ENCODE measurements at regions not wholly inside any gene's neighbourhood (a gene's known extent, or its start where the extent isn't known, plus 50 kb on each side); places are given as distances from the start of the nearest gene placed in this dataset.

DNA sequence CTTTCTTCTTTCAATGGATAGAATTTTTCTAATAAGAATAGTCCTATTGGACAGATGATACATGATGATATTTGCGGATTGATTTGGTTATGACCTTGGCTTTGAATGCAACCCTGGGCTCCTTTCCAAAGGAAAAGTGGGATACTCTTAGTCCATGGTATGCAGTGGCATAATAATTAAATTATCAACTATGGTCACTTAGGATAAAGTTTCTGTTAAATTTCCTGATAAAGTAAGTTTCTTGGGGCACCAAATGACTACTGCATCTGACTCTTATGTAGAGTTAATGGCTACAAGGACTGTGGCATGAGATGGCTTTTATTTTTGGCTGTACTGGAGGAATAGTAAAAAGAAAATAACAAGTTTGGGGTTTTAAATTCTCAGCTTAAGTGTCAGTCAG, 126.7 kb downstream of the QPCT start:
- DNase-seq (ENCODE audit: low read depth in 1 of 2, low spot score in 1 of 2), result no peak

DNA sequence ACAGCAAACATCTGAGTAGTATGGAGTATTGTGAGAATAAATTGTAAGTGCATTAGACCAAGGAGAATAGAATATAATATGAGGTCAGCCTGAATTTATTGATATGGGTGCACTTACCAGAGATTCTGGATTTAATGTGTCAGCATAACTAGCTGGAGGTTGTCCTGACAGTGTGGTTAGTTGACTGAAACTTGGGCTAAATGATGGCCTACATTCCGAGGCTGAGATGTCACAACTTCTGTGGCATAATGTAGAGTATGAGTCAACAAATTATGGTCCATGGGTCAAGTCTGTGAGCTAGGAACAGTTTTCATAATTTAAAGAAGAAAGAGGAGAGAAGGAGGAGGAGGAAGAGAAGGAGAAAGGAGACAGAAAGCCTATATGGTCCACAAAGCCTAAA, 127.6 kb downstream of the QPCT start:
- no peak for DNase-seq (ENCODE audit: low read depth in 1 of 2, low spot score in 1 of 2)

DNA sequence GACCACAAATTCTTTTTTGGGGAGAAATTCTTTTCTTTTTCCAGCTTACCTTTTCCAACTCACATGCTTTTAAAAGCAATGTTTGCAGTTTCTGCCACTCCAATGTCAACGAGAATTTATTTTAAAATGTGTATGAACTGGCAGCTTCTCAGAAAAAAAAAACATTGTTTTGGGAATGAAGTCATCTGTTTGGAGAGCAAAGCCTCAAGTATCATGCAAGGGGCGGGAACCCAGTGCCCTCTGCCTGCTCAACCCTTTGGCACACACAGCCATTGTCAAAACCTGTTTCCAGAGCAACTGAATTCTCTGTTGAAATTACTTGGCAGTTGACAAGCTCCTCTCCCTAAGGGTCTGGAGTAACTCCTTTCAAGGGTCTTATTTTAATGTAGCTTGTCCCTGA, 128.5 kb downstream of the QPCT start:
- no peak for DNase-seq (ENCODE audit: low read depth in 1 of 2, low spot score in 1 of 2)

DNA sequence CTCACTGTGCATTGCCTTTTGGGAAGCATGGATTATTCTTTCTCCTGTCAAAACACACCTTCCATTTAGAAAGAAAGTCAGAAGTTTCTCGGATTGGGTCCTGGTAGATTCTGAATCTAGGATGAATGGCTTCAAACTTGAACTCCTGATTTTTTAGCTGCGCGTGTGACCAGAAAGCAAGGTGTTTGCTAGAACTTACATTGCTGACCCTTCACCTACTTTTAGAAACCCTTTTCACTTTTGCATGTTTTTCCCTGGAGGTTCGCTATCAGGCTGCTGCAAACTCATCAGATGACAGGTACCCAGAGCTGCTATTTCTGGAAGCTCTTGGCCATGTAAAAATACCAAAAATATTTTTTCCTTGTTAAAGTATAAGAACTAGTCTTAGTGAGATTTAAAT, 132.0 kb downstream of the QPCT start:
- no peak for DNase-seq (ENCODE audit: low read depth in 1 of 2, low spot score in 1 of 2)

DNA sequence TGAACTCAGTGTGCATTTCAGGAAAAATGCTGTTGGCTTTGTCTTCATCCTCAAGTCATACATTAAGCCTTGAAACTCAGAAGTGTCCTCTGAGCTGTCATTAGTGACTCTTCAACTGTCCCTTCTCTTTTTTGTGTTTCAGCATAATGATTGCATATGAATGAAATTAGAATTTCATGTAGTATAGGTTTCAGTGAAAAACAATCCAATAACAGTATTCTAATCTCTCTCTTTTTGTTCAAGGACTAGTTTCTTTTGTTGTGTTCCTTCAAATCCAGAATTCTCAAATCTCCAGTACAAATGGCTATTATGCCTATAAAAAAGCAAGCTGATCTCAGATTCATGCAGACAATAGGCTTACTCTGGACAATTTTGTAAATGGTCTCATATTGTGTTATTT, 133.5 kb downstream of the QPCT start:
- DNase-seq (ENCODE audit: low read depth in 1 of 2, low spot score in 1 of 2), result no peak

DNA sequence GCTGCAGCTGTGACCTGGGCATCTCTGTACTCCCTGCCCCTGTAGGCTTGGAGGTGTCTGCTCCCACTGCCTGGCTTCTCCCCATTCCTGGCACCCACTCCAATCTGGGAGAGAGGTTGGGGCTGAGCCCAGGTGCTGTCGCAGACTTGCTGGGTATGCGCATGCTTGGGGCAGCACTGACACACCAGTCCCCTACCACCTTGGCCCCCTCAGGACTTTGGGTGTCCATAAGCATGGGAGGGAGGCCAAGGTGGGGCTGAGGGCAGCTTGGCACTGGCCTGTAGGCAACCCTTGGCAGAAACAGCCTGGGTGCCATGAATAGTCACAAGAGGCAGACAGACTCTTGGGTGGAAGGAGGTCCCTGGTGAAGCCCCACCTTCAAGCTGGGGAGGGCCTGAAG, 136.8 kb downstream of the QPCT start:
- DNase-seq (ENCODE audit: low read depth in 1 of 2, low spot score in 1 of 2), result no peak

DNA sequence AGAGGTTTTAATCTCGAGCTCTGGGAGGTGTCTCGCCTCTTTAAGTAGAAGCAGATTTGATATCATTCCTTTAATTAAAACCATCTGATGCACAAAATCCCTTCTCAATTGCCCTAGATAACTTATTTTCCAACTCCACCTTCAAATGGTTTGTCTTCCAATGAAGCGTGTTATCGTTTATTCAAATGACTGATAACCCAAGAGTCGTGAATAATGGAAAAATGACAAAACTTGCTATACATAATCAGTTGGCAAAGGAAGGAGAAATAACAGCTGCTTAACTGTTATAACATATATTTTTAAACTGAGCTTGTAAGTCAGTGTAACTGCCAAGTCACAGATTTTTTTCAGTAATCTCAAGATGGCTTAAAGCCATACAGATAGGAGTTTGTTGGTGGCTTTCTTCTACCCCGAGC, 144.6 kb downstream of the QPCT start:
- DNase-seq (ENCODE audit: low read depth in 1 of 2, low spot score in 1 of 2), result no peak

DNA sequence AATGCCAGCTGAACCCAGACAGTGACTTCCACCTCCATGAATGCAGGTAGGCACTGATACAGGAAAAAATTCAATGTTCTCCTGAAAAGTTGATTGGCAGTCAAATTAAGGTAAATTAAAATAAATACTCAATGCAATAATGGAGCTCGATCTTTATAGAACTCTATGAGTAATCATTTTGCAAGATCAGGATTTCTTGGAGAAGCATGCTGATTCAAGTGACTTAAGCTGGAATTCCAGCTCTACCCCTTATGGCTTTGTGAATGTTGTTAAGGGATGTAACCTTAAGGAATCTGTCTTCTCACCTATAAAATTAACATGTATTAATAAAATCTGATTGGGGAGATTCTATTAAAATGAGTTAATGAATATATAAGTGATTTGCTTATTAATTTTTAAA, 145.1 kb downstream of the QPCT start:
- no peak for DNase-seq (ENCODE audit: low read depth in 1 of 2, low spot score in 1 of 2)

DNA sequence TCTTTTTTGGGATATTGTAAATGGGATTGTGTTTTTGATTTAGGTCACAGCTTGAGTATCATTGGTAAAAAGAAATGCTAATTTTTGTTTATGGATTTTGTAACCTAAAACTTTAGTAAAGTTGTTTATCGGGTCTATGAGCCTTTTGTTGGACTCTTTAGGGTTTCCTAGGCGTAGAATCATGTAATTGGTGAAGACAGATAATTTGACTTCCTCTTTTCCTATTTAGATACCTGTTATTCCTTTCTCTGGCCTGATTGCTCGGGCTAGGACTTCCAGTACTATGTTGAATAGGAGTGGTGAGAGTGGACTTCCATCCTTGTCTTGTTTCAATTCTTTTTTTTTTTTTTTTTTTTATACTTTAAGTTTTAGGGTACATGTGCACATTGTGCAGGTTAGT, 149.0 kb downstream of the QPCT start:
- DNase-seq (ENCODE audit: low read depth in 1 of 2, low spot score in 1 of 2), result no peak

DNA sequence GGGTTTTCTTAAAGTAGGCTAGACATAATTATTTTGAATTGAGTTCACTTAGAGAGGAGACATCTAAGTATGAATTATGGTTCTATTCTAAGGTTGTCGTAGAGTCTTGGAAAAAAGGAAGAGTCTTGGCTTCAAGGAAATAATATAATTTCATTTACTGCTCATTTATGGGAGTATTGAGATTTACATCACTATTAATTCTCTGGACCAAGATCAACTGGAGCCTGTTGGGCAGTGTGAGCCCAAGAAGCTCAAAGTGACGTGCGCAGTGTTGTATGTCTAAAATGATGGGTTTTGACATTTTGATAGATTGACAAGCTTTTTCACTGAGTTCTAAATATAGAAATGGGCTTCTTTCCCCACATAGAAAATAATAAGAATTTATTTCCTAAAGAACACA, 154.7 kb downstream of the QPCT start:
- no peak for DNase-seq (ENCODE audit: low read depth in 1 of 2, low spot score in 1 of 2)

DNA sequence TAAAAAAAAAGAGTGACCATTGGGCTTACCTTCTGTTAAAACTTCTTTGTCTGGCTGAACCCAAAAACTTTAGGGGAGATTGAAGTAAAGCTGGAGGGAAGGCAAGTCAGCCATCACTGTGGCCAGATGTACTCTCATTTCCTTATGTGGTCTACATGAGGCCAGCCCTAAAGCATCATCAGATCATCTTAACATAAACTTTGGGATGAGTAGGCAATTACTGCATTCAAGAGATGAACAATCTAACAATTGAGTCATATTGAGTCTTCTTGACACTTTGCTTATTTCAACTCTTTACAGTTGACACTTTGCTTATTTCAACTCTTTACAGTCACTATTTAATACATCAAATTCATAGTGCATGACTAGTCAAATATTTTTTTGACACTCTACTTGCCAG, 155.6 kb downstream of the QPCT start:
- no peak for DNase-seq (ENCODE audit: low read depth in 1 of 2, low spot score in 1 of 2)

DNA sequence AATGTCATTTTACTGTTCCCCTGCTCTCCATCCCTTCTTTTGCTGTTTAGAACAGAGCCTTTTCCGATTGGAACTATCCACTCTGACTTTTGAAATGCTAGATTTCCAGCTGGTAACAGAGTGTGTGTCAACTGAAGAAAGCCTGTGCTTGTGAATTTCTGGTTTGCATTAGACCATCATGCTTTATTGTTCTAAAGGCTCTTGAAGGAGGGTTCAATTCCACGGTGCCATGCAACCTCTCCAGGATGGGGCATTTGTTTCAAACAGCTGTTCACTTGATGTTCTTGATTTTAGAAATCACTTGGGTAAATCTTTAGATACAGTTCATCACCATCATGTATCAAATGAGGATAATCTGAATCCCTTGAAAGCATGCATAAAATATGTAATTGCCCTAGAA, 156.7 kb downstream of the QPCT start:
- no peak for DNase-seq (ENCODE audit: low read depth in 1 of 2, low spot score in 1 of 2)

DNA sequence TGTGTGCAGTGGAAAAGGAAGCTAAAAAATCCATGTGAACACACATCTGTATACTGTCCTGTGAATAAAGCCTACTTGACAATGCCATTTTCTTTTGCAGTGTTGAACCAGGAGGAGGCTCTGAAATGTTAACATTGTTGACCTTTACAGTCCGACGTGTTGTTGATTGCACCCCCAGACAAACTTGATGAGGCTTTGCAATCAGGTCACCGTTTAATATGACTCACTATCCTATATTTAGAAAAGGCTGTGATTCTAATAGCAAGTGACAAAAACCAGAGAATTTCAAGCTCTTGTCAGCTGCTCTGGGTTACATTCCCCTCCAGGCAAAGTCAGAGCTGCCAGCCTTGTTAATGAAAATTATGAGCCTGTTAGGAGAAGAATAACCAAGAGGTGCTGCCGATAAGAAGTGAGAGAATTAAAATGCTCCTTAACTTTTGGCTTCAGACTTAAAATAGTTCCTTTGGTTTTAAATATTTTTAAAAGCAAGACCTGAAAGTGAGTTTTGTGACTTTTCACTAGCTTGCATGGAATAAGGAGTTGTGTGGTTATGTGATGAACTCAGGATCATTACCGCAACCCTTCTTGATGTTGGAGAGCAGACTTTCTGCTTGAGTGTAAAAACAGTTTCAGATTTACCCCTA, 162.1 kb downstream of the QPCT start:
- DNase-seq (ENCODE audit: low read depth in 1 of 2, low spot score in 1 of 2), result no peak

DNA sequence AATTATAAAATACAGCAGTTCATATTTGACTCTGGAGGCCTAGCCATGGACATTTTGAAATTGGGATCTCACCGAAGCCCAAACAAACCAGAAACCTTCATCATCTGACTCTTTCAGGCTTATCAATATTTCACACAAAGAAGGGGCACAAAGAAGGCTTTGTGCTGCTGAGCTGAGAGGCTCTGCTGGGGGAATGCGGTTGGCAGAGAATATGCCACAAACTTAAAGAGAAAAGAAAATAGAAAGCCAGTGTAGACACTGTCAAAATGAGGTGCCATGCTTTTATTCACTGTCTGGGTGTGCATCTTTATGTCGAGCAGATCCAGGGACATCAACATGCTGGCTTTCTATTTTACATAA, 162.6 kb downstream of the QPCT start:
- DNase-seq (ENCODE audit: low read depth in 1 of 2, low spot score in 1 of 2), result no peak

DNA sequence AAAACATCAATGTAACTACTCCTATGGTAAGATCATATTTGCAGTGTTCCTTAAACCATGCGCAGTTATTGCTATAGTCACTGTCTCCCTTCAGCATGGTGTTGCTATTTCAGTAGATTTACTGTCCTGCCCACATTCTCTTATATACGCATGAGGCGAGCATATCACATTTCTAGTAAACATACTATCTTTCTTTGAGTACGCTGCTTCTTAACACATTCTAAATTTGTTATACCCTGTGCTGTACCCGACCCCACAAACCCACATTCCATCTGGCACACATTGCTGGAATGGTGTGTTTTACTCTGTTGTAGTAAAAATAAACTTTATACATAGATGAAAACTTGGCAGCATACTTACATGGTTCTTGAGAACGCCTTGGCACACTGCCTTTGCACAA, 163.3 kb downstream of the QPCT start:
- no peak for DNase-seq (ENCODE audit: low read depth in 1 of 2, low spot score in 1 of 2)

DNA sequence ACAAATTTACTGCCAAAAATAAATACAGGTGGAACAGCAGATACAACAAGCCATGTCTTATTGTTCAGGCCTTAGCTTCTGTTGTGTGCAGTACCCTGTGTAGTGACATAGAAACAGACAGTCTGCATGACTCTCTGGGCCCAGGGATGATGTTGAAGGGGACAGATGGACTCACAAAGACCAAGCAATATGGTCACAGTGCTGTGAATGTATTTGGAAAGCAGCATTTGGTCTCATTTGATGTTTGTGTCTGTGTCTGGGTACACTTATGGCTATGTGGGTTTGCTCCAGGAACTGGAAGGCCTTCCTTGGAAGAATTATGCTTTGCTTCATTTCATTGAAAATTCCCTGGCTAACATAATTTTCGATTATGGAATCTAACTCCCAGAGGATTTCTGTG, 158.5 kb downstream of the CDC42EP3 start:
- DNase-seq (ENCODE audit: low read depth in 1 of 2, low spot score in 1 of 2), result no peak

DNA sequence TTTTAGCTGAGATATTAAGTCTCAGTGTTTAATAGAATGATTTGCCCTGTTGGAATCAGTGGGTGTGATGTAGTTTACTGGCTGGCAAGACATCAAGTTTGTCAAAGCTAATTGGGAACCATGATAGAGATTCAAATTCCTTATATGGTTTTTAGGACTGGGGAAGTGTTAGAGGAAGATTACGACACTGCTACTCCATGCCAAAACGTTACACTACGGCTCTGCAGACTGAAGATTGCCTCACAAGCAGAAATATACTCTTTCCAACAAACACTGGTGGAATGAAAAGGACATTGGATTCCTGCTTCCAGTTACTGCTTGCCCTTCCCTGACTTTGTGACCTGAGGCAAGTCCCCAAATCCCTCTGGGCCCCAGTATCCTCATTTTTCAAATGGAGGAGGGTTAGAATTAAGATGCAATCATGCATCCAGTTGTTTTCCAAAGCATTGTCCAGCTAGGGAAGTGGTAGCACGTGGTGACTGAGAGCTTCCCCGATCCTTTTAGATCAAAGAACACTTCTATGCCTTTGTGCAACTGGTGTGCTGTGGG, 147.6 kb downstream of the CDC42EP3 start:
- DNase-seq (ENCODE audit: low read depth in 1 of 2, low spot score in 1 of 2), result no peak

DNA sequence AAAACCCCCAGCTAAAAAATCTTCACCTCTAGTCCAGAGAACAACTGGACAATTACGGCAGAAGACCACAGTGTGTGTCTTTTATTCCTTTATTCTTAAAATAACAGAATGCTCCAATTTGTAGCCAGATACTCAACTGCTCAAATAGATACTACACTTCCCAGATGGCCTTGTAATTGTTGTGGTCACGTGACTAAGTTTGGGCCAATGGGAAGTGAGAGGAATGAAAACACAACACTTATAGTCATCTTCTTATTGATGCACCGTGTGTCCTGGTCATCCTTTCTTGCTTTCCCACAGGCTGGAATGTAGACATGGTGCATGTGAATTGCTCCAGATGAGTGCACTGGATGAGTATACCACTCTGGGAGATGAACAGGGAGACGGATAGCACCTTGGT, 145.1 kb downstream of the CDC42EP3 start:
- DNase-seq (ENCODE audit: low read depth in 1 of 2, low spot score in 1 of 2), result no peak

DNA sequence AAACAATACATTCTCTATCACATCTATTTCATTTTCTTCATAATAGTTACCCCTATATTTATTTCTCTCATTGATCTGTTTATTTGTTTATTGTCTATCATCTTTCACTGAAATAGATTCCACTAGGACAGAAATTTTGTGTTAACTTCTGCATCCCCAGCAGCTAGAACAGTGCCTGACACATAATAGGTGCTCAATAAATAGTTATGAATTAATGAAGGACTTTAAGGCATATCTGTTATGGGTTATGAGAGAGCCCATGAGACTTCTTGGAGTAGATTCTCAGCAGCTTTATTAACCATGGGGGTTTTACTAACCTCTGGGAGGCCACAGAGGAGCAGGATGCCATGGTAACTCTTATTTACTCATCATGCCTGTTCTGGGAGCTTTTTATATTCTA, 144.6 kb downstream of the CDC42EP3 start:
- DNase-seq (ENCODE audit: low read depth in 1 of 2, low spot score in 1 of 2), result no peak

DNA sequence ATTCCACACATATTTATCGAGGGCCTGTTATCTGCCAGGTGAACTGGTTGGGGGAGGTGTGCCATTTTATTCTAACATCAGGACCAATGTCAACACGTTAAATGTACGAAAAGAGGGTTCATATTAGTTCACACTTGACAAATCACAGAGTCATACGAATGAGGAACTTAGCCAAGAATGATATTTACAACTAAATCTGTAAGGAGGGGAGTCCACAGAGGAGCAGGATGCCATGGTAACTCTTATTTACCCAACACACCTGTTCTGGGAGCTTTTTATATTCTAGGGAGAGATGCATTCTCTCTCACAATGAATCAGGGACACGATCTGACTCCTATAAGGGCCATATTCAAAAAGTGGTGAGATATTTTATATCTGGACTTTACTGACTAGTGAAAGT, 144.1 kb downstream of the CDC42EP3 start:
- no peak for DNase-seq (ENCODE audit: low read depth in 1 of 2, low spot score in 1 of 2)

DNA sequence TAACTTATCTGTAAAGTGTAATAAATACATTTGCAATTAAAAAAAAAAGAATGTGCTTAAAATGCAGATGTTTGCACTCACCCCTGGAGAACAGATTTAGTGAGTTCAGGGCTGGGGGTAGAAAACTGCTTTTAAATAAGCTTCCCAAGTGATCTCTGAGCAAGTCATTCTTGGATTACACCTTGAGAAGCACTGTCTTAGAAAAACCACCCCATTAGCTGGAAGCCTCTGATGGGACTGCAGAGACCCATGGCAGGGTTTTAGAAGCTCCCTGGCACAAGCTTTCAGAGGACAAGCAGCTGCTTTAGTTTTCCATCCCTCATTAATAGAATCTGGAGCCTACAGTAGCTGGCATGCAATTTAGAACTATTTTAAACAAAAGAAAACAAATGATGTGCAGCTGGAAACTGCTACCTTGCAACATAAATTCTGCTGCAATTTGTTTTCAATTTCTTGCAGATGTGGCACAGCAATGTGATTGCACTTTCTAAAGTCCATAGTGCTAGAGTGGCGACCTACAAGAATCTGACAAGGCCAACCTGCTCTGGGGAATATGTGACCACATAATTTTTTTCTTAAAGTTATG, 141.5 kb downstream of the CDC42EP3 start:
- no peak for DNase-seq (ENCODE audit: low read depth in 1 of 2, low spot score in 1 of 2)

DNA sequence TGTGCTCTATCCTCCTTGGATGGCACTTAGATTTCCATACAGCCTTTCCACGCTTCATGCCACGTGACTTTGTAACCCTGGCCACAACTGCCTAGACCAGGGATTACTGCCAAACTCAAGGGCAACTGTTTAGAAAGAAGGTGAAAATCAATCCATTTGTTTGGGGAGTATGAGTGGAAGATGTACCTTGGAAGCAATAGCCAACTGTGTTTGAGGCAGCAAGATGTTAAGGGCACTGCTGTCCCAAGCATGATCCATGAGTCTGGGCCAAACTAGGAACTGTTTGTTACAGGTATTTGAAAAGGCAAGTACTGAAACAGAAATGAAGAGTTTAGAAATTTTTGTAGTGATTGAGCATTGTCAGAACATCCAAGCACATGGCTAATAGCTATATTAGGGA, 138.9 kb downstream of the CDC42EP3 start:
- no peak for DNase-seq (ENCODE audit: low read depth in 1 of 2, low spot score in 1 of 2)

DNA sequence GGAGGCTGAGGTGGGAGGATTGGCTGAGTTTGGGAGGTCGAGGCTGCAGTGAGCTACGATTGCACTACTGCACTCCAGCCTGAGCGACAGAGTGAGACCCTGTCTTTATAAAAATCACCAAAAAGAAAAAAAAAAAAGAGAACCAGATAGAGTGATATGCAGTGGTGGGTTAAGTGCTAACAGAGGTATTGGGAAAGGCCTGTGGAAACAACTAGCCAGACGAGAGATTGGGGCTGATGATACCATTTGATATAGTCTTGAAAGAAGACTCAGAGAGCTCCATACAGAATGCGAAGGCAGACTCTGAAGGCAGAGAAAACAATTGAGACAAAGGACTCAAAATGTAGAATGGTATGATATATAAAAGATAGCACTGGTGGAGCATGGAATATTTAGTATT, 134.1 kb downstream of the CDC42EP3 start:
- DNase-seq (ENCODE audit: low read depth in 1 of 2, low spot score in 1 of 2), result no peak
